ENCODE measurements at regions not wholly inside any gene's neighbourhood (a gene's known extent, or its start where the extent isn't known, plus 50 kb on each side); places are given as distances from the start of the nearest gene placed in this dataset.

DNA sequence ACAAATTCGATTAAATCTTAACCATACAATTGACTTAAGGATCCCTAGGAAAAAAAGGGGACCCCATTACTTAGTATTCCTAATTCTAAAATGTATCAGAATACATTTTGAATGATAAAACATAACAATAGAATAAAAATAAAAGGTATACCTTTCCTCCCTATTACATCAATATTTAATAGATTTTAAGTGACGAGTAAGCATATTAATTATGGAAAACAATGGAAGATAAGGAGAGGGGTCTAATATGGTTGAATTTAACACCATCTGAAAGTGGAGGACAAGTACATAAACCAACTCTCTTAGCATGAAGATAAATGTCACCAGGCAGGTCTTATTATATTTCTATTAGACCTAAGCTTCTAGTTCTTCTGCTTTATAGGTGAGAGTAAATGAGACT is 232.1 kb downstream of the HAO1 start:
- TF ChIP-seq, protein P1, sequence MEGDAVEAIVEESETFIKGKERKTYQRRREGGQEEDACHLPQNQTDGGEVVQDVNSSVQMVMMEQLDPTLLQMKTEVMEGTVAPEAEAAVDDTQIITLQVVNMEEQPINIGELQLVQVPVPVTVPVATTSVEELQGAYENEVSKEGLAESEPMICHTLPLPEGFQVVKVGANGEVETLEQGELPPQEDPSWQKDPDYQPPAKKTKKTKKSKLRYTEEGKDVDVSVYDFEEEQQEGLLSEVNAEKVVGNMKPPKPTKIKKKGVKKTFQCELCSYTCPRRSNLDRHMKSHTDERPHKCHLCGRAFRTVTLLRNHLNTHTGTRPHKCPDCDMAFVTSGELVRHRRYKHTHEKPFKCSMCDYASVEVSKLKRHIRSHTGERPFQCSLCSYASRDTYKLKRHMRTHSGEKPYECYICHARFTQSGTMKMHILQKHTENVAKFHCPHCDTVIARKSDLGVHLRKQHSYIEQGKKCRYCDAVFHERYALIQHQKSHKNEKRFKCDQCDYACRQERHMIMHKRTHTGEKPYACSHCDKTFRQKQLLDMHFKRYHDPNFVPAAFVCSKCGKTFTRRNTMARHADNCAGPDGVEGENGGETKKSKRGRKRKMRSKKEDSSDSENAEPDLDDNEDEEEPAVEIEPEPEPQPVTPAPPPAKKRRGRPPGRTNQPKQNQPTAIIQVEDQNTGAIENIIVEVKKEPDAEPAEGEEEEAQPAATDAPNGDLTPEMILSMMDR (IDR thresholded peaks at IDR 0.05; ENCODE audit: low read depth, low read length, missing input control): no peak
- TF ChIP-seq YY1 (IDR thresholded peaks at IDR 0.05): no peak
- TF ChIP-seq, protein P2, sequence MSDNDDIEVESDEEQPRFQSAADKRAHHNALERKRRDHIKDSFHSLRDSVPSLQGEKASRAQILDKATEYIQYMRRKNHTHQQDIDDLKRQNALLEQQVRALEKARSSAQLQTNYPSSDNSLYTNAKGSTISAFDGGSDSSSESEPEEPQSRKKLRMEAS (IDR thresholded peaks at IDR 0.05): no peak

Data from liver (tissue), 2 donors.